H9 (cell line): ENCODE measurements at regions not wholly inside any gene's neighbourhood (a gene's known extent, or its start where the extent isn't known, plus 50 kb on each side); places are given as distances from the start of the nearest gene placed in this dataset.

Experiments
- DNase-seq: peaks from one replicate; pipeline ENCODE4 v3.0.0-alpha.2; 2017
- H2AFZ ChIP-seq: one replicate; pipeline ENCODE4 v1.6.1; 2013; ENCODE audit warnings: mild to moderate bottlenecking, low read length, control low read depth, moderate library complexity
- H2AK5ac ChIP-seq: 2 replicates; pipeline ENCODE4 v1.6.1; 2013; ENCODE audit warnings: low read length, control low read depth, mixed read lengths; ENCODE audit not compliant: insufficient read length
- H2BK120ac ChIP-seq: one replicate; pipeline ENCODE4 v1.6.1; 2013; ENCODE audit warnings: low read depth, mild to moderate bottlenecking, low read length, control low read depth, inconsistent platforms; ENCODE audit not compliant: poor library complexity, severe bottlenecking
- H2BK12ac ChIP-seq: 2 replicates; pipeline ENCODE4 v1.6.1; 2013; ENCODE audit warnings: low read length, control low read depth, mixed read lengths, low read depth; ENCODE audit not compliant: insufficient read length
- H2BK15ac ChIP-seq: 2 replicates; pipeline ENCODE4 v1.6.1; 2013; ENCODE audit warnings: low read depth, low read length, control low read depth
- H2BK20ac ChIP-seq: one replicate; pipeline ENCODE4 v1.6.1; 2013; ENCODE audit warnings: low read depth, mild to moderate bottlenecking, low read length, control low read depth, inconsistent platforms; ENCODE audit not compliant: poor library complexity, severe bottlenecking
- H2BK5ac ChIP-seq: 2 replicates; pipeline ENCODE4 v1.6.1; 2013; ENCODE audit warnings: low read length, control low read depth, mixed read lengths; ENCODE audit not compliant: insufficient read length
- H3K14ac ChIP-seq: 2 replicates; pipeline ENCODE4 v1.6.1; 2013; ENCODE audit warnings: low read length, control low read depth; ENCODE audit not compliant: insufficient read depth
- H3K18ac ChIP-seq: 2 replicates; pipeline ENCODE4 v1.6.1; 2013; ENCODE audit warnings: low read depth, mild to moderate bottlenecking, mixed read lengths, low read length, control low read depth; ENCODE audit not compliant: insufficient read length
- H3K23ac ChIP-seq: 2 replicates; pipeline ENCODE4 v1.6.1; 2013; ENCODE audit warnings: low read length, control low read depth, mixed read lengths, low read depth; ENCODE audit not compliant: insufficient read length
- H3K23me2 ChIP-seq: 2 replicates; pipeline ENCODE4 v1.6.1; 2013; ENCODE audit warnings: low read depth, mild to moderate bottlenecking, mixed read lengths, low read length, control low read depth; ENCODE audit not compliant: insufficient read length, poor library complexity, severe bottlenecking
- H3K27ac ChIP-seq: 2 replicates; pipeline ENCODE4 v1.5.1; 2013; ENCODE audit warnings: low read length, control low read depth, mixed read lengths, low read depth; ENCODE audit not compliant: insufficient read length
- H3K27me3 ChIP-seq: 2 replicates; pipeline ENCODE4 v1.6.1; 2013; ENCODE audit warnings: low read length, control low read depth, inconsistent platforms; ENCODE audit not compliant: insufficient read depth
- H3K4ac ChIP-seq: 2 replicates; pipeline ENCODE4 v1.6.1; 2013; ENCODE audit warnings: low read depth, mild to moderate bottlenecking, control low read depth, inconsistent platforms, low read length, moderate library complexity
- H3K4me1 ChIP-seq: 2 replicates; pipeline ENCODE4 v1.6.1; 2013; ENCODE audit warnings: low read length, control low read depth, inconsistent platforms; ENCODE audit not compliant: insufficient read depth
- H3K4me2 ChIP-seq: 2 replicates; pipeline ENCODE4 v1.6.1; 2013; ENCODE audit warnings: low read length, control low read depth, mixed read lengths; ENCODE audit not compliant: insufficient read length, insufficient read depth
- H3K56ac ChIP-seq: 2 replicates; pipeline ENCODE4 v1.6.1; 2013; ENCODE audit warnings: low read depth, mild to moderate bottlenecking, mixed read lengths, low read length, control low read depth; ENCODE audit not compliant: insufficient read length
- H3K79me1 ChIP-seq: 2 replicates; pipeline ENCODE4 v1.6.1; 2013; ENCODE audit warnings: low read depth, mild to moderate bottlenecking, moderate library complexity, low read length, control low read depth, inconsistent platforms; ENCODE audit not compliant: insufficient read depth, poor library complexity, severe bottlenecking
- H3K79me2 ChIP-seq: 2 replicates; pipeline ENCODE4 v1.6.1; 2013; ENCODE audit warnings: low read length, control low read depth, inconsistent platforms; ENCODE audit not compliant: insufficient read depth
- H3K9ac ChIP-seq: 2 replicates; pipeline ENCODE4 v1.6.1; 2013; ENCODE audit warnings: low read length, control low read depth, mixed read lengths; ENCODE audit not compliant: insufficient read length; ENCODE audit errors: extremely low read depth
- H3K9me3 ChIP-seq: one replicate; pipeline ENCODE4 v1.6.1; 2013; ENCODE audit warnings: low read depth, low read length, inconsistent platforms; ENCODE audit not compliant: control insufficient read depth
- H3T11ph ChIP-seq: one replicate; pipeline ENCODE4 v1.6.1; 2013; ENCODE audit warnings: mild to moderate bottlenecking, low read length, control low read depth, inconsistent platforms
- H4K20me1 ChIP-seq: one replicate; pipeline ENCODE4 v1.6.1; 2013; ENCODE audit not compliant: control insufficient read depth, insufficient read length, insufficient read depth
- H4K5ac ChIP-seq: 2 replicates; pipeline ENCODE4 v1.6.1; 2013; ENCODE audit warnings: low read depth, mild to moderate bottlenecking, mixed read lengths, low read length, control low read depth; ENCODE audit not compliant: insufficient read length
- H4K8ac ChIP-seq: replicated peaks from 2 replicates; pipeline ENCODE4 v1.6.1; 2013; ENCODE audit warnings: low read length, control low read depth, mixed read lengths, low read depth; ENCODE audit not compliant: insufficient read length
- H4K91ac ChIP-seq: 2 replicates; pipeline ENCODE4 v1.6.1; 2013; ENCODE audit warnings: low read depth, mild to moderate bottlenecking, moderate library complexity, mixed read lengths, low read length, control low read depth; ENCODE audit not compliant: insufficient read length
- H3K27ac Mint-ChIP-seq, 3 experiments: 2 replicates in 2 of 3; 3 replicates in 1 of 3; pipeline ENCODE4 v1.8.0; 2020 to 2021; ENCODE audit warnings: mixed read lengths in 3 of 3, mild to moderate bottlenecking in 1 of 3, moderate library complexity in 1 of 3
- H3K27me3 Mint-ChIP-seq: 2 replicates; pipeline ENCODE4 v1.8.0; 2021; ENCODE audit warnings: low read depth, mild to moderate bottlenecking, moderate library complexity, mixed read lengths
- H3K36me3 Mint-ChIP-seq, 3 experiments: 2 replicates in 2 of 3; 3 replicates in 1 of 3; pipeline ENCODE4 v1.8.0; 2020 to 2021; ENCODE audit warnings: low read depth in 3 of 3, mixed read lengths in 3 of 3; ENCODE audit not compliant: insufficient read depth in 1 of 3
- H3K4me1 Mint-ChIP-seq, 2 experiments: 2 replicates each; pipeline ENCODE4 v1.8.0; 2020; ENCODE audit warnings: mixed read lengths in 2 of 2
- H3K4me3 Mint-ChIP-seq, 2 experiments: 2 replicates in 1 of 2; 3 replicates in 1 of 2; pipeline ENCODE4 v1.8.0; 2020 to 2021; ENCODE audit warnings: mild to moderate bottlenecking in 2 of 2, mixed read lengths in 2 of 2, moderate library complexity in 1 of 2
- H3K9me3 Mint-ChIP-seq, 2 experiments: 2 replicates in 1 of 2; 3 replicates in 1 of 2; pipeline ENCODE4 v1.8.0; 2020; ENCODE audit warnings: mild to moderate bottlenecking in 2 of 2, mixed read lengths in 2 of 2, moderate library complexity in 1 of 2
- WGBS: extraction: QIAGEN DNeasy Blood & Tissue Kit; methylation state at CpG from one replicate; pipeline ENCODE4 v1.1.7; 2013; ENCODE audit warnings: missing lambda C conversion rate, low lambda C conversion rate, mixed read lengths; ENCODE audit not compliant: insufficient read length; ENCODE audit errors: extremely low coverage; 5-methylcytosine and 5-hydroxymethylcytosine counted together
- TF ChIP-seq, protein P1 (sequence below): fragments of 200-600 bp; sonication (generic); conservative IDR thresholded peaks from 3 replicates; pipeline ENCODE4 v1.8.0; 2021; ENCODE audit warnings: antibody characterized with exemption, mild to moderate bottlenecking

DNA sequence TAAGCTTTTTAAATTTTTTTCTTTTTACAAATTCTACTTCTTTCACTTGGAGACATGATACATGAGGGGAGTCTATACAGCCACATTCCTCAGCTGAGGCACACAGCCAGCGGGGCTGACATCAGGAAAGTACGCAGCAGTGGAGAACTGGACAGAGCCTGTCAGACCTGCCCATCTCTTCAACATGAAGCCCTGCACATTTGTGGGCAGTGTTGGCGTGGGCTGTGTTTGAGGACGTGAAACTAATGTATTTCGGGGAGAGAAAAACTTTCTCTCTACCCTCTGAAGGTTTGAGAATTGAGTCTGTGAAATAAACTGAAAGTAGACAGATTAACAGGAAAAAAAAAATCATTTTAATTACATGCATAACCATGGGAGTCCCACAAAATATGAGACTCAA lies 84.8 kb upstream of the HTATIP2 start:
- Mint-ChIP-seq H3K9me3 (peaks cover 0 to 2% of the 10 kb centered on the region in 2 experiments; a peak in 2 of 5 replicates), H3K27ac (0 out of 7 replicates have a peak overlapping the region, but pooled peaks of 1 of the 3 experiments have one; percentile 22), H3K4me1 (peaks cover 11 to 19% of the 10 kb centered on the region in 2 experiments), H3K36me3 (no peaks in the 10 kb centered on the region), H3K27me3 (peaks cover 6% of the 10 kb centered on the region), H3K4me3 (no peak overlapping the region)
- Histone ChIP-seq H3K9me3 (no peaks in the 10 kb centered on the region), H3K79me2 (no peaks in the 10 kb centered on the region), H4K8ac (no peak overlapping the region), H3K4me1 (no peaks in the 10 kb centered on the region), H2BK12ac (no peak overlapping the region), H3K18ac (no peak overlapping the region), H3K56ac (no peak overlapping the region), H4K5ac (no peak overlapping the region), H3K9ac (no peak overlapping the region), H2AFZ (no peak overlapping the region), H2AK5ac (no peak overlapping the region), H2BK5ac (no peak overlapping the region), H2BK120ac (no peak overlapping the region), H3K27me3 (no peaks in the 10 kb centered on the region), H4K91ac (no peak overlapping the region), H3K27ac (no peak overlapping the region), H2BK15ac (no peak overlapping the region), H3K4me2 (no peak overlapping the region), H4K20me1 (no peaks in the 10 kb centered on the region), H3K4ac (no peak overlapping the region), H3T11ph (no peak overlapping the region), H3K23ac (no peak overlapping the region), H3K14ac (no peak overlapping the region), H2BK20ac (no peak overlapping the region), H3K23me2 (no peaks in the 10 kb centered on the region), H3K79me1 (no peaks in the 10 kb centered on the region)
- TF ChIP-seq, protein P1, sequence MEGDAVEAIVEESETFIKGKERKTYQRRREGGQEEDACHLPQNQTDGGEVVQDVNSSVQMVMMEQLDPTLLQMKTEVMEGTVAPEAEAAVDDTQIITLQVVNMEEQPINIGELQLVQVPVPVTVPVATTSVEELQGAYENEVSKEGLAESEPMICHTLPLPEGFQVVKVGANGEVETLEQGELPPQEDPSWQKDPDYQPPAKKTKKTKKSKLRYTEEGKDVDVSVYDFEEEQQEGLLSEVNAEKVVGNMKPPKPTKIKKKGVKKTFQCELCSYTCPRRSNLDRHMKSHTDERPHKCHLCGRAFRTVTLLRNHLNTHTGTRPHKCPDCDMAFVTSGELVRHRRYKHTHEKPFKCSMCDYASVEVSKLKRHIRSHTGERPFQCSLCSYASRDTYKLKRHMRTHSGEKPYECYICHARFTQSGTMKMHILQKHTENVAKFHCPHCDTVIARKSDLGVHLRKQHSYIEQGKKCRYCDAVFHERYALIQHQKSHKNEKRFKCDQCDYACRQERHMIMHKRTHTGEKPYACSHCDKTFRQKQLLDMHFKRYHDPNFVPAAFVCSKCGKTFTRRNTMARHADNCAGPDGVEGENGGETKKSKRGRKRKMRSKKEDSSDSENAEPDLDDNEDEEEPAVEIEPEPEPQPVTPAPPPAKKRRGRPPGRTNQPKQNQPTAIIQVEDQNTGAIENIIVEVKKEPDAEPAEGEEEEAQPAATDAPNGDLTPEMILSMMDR = no peak
- no CpG with 5 or more reads among the region's 5 CpGs for WGBS
- no peak for DNase-seq
